ENCODE measurements at regions not wholly inside any gene's neighbourhood (a gene's known extent, or its start where the extent isn't known, plus 50 kb on each side); places are given as distances from the start of the nearest gene placed in this dataset.

DNA sequence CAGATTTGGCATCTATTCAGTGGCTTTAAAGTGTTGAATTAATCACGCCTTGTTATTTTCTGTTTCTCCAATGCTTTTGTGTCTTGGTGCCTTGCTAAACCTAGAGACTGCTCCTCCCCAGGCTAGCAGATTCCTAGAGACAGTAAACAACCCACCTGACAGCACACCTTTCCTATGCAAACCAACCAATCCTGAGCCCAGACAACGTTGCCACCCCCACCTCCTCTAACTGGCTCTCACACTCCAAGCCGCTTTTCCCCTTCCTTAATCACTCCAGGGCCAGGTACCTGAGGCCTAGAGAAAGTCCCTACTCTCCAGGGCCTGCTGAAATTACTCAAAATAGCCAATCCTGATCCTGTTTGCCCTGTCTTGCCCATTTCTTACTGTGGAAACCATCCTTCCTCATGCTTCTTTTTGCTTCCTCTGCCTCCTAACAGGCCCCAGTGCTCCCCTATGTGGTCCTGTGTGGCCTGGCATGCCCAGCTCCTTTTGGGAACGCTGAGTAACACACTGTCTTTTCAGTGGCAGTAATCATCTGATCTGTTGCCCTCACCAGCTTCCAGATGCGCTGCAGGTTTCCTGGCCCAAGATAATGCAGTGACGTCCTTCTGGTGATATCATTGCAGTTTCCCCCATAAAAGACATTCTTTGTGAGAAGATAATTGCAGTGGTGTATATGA is 53.4 kb downstream of the GAS1 start:
- FAIRE-seq, result no peak

DNA sequence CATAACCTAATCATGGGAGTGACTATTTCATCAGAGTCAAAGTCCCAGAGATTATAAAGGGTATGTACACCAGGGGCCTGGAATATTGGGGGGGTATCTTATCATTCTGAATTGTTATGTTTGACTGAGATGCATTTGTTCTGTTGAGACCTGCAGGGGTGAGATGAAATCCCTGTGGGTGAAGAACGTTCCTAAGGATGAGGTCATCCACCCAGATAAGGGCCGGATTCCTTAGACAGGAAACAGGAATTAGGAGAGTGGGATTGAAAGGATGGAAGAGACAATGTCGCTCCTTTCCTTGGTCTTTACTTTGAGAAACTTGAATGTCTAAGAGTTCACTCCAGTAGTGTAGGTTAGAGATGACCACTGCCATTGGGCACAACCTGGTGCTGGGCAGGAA is 54.7 kb downstream of the GAS1 start:
- FAIRE-seq, result no peak

- no peak for FAIRE-seq
Observed at GRCh38 chr9:86891886-86892437, 55.3 kb downstream of the GAS1 start.

DNA sequence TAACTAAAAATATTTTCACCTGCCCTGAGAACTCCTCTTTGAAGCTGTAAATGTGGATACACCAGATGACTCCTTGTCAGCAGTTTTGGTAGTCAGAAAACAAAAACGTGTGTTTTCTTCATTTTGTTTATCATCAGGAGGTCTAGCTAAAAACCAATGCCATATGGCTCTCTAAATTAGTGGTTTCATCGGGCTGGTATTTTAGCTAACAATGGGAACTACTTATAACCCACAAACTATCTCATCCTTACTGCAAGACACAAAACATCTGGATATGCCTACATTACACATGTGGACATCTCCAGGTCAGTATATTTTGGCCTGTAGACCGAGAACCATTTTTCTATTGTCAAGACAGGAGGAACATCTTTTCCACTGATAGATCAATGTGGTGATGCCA is 56.2 kb downstream of the GAS1 start:
- no peak for FAIRE-seq

GRCh38 chr9:86885232-86885631 is 62.1 kb downstream of the GAS1 start:
- FAIRE-seq, result no peak

GRCh38 chr9:86876621-86877196 is 70.6 kb downstream of the GAS1 start:
- FAIRE-seq, result no peak

DNA sequence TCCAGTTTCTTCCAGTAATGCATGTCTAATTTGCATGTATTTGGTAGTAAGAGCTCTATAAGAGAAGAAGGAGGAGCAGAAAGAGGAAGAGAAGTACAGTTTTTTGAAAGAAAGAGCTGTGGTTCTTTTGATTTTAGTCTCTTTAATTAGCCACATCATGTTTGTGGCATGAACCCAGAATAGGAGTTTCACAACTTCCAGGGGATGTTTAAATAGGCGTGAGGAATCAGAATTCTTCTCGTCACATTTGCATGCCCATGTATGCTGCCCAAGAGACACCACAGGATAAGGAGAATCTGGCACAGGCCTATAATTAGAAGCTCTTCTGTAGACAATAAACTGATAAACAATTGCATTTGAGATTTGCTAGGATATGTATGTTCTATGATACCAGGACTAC is 78.7 kb downstream of the GAS1 start:
- FAIRE-seq, result no peak

DNA sequence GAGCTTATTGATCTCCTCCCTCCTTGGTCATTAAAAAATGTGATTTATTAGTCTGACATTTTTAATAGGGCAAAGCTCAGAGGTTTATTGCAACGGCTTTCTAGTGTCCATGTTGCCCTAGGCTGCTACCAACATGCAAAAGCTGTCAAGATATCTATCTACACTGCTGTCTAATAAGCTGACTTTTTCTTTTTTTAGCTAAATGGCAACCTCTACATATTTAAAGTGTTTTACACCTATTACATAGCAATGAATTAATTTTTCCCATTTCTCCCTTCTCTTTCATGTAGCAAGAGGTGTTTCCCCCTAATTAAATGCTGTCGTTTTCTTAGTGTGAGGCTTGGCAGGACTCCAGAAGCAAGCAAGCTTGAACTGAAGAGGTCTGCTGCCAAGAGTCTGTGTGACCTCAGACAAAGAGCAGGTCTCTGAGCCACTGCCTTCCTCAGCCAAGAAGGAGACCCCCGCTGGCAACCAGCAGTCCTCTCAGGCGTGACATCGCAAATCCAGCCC is 79.4 kb downstream of the GAS1 start:
- FAIRE-seq, result no peak

- no peak for FAIRE-seq
Observed at GRCh38 chr9:86865952-86866351, 81.4 kb downstream of the GAS1 start.

GRCh38 chr9:86860006-86860405 is 87.3 kb downstream of the GAS1 start:
- FAIRE-seq, result no peak

DNA sequence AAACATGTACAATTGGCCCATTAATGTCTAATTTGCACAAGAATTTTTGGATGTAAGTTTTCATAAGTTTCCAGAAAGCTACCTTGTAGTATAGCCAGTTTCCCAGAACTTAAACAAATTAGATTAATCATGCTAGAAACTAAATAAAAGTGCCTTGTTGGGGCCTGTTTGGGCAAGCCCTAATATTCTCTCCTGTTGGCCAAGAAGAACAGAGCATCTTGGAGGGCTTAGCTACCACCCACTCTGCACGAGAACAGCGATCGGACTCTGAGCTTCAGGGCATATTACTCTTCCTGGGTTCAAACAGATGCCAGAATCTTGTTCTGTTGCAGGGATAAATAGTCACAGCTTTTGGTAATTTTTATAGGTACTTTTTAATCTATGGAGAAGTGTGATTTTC is 88.2 kb downstream of the GAS1 start:
- FAIRE-seq, result no peak

- no peak for FAIRE-seq
Observed at GRCh38 chr9:86858009-86858408, 89.3 kb downstream of the GAS1 start.

GRCh38 chr9:86856259-86856658 is 91.0 kb downstream of the GAS1 start:
- no peak for FAIRE-seq

DNA sequence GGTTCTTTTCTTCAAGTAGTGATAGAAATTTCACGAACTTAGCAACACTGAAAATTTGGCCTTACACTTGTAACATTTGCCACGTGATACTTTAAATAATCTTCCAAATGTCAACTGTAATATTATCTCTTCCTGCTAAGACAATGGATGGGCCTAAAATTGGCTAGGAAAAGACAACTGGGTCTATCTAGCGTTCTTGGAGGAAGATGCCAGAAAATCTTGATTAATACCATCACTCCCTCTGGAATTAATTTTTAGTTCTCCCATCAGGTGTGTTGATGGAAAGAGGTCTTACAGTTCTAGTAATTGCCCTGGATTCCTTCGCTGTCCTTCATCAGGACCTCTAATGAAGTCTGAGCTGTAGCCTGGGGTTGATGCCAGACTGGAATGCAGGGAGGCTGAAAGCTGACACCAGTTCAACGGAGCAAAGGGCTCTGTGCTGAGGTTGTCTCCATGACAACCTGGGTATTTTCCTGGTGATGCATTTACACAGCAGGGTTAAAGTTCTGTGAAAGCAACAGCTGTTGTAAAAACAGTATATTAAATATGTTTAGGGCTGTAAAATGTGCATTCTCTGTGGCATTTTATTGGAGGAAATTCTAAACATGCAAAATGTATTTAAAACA is 92.3 kb downstream of the GAS1 start:
- no peak for FAIRE-seq

- no peak for FAIRE-seq
Observed at GRCh38 chr9:86846656-86847055, 100.7 kb downstream of the GAS1 start.

GRCh38 chr9:86843206-86843605 is 104.1 kb downstream of the GAS1 start:
- FAIRE-seq, result no peak

GRCh38 chr9:86842573-86842972 is 104.7 kb downstream of the GAS1 start:
- FAIRE-seq, result no peak

DNA sequence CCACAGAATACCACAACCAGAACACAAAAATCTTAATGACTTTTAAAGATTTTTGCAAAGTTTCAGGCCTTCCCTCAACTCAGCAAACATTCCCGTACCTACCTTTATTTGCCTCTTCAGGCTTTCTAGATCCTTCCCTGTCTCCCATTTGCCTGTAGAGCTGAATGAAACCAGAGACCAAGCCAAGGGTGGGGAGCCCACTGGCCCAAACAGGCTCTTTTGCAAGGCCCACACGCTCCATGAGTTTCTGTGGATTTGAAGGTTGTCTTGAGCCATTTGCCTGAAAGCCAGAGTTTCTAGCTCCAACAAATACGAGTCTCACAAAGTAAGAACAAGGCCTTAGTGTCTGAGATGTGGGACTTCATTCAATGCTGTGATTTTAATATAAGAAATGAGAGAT is 107.8 kb downstream of the GAS1 start:
- no peak for FAIRE-seq

- FAIRE-seq, result no peak
Observed at GRCh38 chr9:86838519-86839497, 108.5 kb downstream of the GAS1 start.

GRCh38 chr9:86837345-86837744 is 110.0 kb downstream of the GAS1 start:
- FAIRE-seq, result no peak

GRCh38 chr9:86836797-86837196 is 110.5 kb downstream of the GAS1 start:
- no peak for FAIRE-seq

- FAIRE-seq, result no peak
Observed at GRCh38 chr9:86836266-86836665, 111.0 kb downstream of the GAS1 start.

DNA sequence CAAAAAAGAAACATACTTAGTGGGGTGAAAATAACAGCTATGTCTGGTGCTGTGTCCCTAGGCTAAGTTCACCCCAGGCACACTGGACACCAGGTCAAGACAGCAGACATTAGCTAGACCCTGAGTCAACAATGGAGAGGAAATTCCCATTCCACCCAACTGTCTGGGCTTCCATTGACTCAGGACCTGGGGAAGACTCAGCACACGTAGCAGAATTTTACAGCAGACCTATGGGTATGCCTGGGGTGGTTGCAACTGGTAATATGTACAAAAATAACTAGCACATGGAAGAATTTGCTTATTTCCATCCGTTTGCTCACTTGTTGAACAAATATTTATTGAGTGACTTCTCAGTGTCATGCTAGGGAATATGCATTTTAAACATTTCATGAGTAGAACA is 117.0 kb downstream of the GAS1 start:
- no peak for FAIRE-seq
